Nephron (organoid): ENCODE measurements at regions not wholly inside any gene's neighbourhood (a gene's known extent, or its start where the extent isn't known, plus 50 kb on each side); places are given as distances from the start of the nearest gene placed in this dataset.
"Not testable (repeated sequence)": the region's sequence is repeated elsewhere in the genome, so short reads cannot be mapped to it uniquely, and the experiment has no call there.

Experiments used
- H3K27ac Mint-ChIP-seq, 3 experiments: 2 replicates each; pipeline ENCODE4 v1.8.0; 2020; ENCODE audit warnings: mixed read lengths in 3 of 3, mild to moderate bottlenecking in 2 of 3, moderate library complexity in 1 of 3
- H3K27me3 Mint-ChIP-seq: 2 replicates; pipeline ENCODE4 v1.8.0; 2021; ENCODE audit warnings: low read depth, mild to moderate bottlenecking, moderate library complexity, mixed read lengths
- H3K36me3 Mint-ChIP-seq: 2 replicates; pipeline ENCODE4 v1.8.0; 2020; ENCODE audit warnings: low read depth, mixed read lengths
- H3K4me1 Mint-ChIP-seq: 2 replicates; pipeline ENCODE4 v1.8.0; 2020; ENCODE audit warnings: mixed read lengths
- H3K4me3 Mint-ChIP-seq, 3 experiments: 2 replicates each; pipeline ENCODE4 v1.8.0; 2020; ENCODE audit warnings: mild to moderate bottlenecking in 3 of 3, mixed read lengths in 3 of 3, moderate library complexity in 2 of 3
- H3K9me3 Mint-ChIP-seq: 2 replicates; pipeline ENCODE4 v1.8.0; 2020; ENCODE audit warnings: mixed read lengths
- TF ChIP-seq, protein P1 (sequence below), 3 experiments: fragments of 200-600 bp; sonication (generic); IDR thresholded peaks; one replicate each; pipeline ENCODE4 v1.5.0; 2021; ENCODE audit warnings: antibody characterized with exemption in 3 of 3; ENCODE audit not compliant: unreplicated experiment in 3 of 3

DNA sequence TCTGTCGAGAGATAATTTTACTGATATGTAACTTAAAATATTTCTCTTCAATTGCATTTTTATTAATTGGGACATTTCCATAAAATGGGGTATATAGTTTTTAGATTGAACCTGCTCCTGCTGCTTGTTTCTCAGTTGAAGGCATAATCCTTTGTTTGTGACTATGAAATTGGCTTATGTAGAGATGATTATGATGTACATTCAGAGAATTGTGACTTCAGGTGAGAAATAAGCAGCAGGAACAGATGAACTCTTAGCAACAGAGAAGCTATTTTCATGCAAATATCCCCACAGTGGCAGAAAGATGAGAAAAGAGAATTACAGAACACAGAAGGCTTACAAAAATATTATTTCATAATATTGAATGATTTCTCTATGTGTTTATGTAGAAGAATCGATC, 1499.5 kb upstream of the ADGRL3 start:
- TF ChIP-seq, protein P1, sequence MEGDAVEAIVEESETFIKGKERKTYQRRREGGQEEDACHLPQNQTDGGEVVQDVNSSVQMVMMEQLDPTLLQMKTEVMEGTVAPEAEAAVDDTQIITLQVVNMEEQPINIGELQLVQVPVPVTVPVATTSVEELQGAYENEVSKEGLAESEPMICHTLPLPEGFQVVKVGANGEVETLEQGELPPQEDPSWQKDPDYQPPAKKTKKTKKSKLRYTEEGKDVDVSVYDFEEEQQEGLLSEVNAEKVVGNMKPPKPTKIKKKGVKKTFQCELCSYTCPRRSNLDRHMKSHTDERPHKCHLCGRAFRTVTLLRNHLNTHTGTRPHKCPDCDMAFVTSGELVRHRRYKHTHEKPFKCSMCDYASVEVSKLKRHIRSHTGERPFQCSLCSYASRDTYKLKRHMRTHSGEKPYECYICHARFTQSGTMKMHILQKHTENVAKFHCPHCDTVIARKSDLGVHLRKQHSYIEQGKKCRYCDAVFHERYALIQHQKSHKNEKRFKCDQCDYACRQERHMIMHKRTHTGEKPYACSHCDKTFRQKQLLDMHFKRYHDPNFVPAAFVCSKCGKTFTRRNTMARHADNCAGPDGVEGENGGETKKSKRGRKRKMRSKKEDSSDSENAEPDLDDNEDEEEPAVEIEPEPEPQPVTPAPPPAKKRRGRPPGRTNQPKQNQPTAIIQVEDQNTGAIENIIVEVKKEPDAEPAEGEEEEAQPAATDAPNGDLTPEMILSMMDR (IDR thresholded peaks at IDR 0.05; ENCODE audit: unreplicated experiment in 3 of 3): no peak
- H3K36me3 Mint-ChIP-seq: no peaks in the 10 kb centered on the region
- no peaks in the 10 kb centered on the region for H3K27me3 Mint-ChIP-seq
- no peak overlapping the region for H3K27ac Mint-ChIP-seq
- no peaks in the 10 kb centered on the region for H3K4me1 Mint-ChIP-seq
- no peak overlapping the region for H3K4me3 Mint-ChIP-seq
- H3K9me3 Mint-ChIP-seq: no peaks in the 10 kb centered on the region

DNA sequence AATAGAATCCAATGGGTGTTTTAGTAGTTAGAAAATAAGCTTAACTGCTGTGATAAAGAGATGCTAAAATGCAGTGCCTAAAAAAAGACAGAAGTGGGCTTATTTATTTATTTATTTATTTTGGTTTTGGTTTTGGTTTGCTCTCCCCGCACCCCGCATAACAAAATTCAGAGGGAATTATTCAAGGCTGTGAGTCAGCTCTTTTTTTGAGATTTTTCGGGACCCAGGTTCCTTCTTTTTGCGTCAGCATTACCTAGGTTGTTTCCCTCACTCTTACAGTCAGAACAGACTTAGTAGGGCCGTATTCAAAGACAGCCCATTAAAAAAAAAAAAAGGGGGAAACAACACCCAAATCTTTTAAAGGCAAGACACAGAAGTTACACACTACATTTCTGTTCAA, 1495.5 kb upstream of the ADGRL3 start:
- Mint-ChIP-seq H3K4me1 (no peaks in the 10 kb centered on the region), H3K36me3 (no peaks in the 10 kb centered on the region), H3K27me3 (no peaks in the 10 kb centered on the region), H3K27ac (no peak overlapping the region), H3K4me3 (no peak overlapping the region), H3K9me3 (no peaks in the 10 kb centered on the region)
- TF ChIP-seq, protein P1 (IDR thresholded peaks at IDR 0.05; ENCODE audit: unreplicated experiment in 3 of 3): no peak

DNA sequence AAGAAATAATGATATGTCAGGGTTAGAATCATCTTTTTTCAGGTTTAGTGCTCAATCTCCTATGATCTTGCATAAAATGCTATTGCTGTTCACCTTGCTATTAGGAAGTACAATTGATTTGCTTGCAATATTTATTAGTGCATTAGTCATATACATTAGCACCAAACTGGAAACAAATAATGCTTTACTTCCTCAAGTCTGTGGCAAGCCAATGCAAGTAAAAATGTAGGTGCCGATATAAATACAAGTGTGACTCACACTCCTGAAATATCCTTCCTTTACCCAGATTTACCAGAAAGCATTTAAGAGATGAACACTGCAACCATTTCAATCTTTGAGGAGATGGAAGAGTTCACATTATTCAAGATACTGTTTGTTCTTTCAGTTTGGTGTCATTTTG, 1487.7 kb upstream of the ADGRL3 start:
- Mint-ChIP-seq H3K27ac (no peak overlapping the region), H3K4me1 (no peaks in the 10 kb centered on the region), H3K27me3 (no peaks in the 10 kb centered on the region), H3K36me3 (no peaks in the 10 kb centered on the region), H3K4me3 (no peak overlapping the region), H3K9me3 (no peaks in the 10 kb centered on the region)
- TF ChIP-seq, protein P1 (IDR thresholded peaks at IDR 0.05; ENCODE audit: unreplicated experiment in 3 of 3): no peak

DNA sequence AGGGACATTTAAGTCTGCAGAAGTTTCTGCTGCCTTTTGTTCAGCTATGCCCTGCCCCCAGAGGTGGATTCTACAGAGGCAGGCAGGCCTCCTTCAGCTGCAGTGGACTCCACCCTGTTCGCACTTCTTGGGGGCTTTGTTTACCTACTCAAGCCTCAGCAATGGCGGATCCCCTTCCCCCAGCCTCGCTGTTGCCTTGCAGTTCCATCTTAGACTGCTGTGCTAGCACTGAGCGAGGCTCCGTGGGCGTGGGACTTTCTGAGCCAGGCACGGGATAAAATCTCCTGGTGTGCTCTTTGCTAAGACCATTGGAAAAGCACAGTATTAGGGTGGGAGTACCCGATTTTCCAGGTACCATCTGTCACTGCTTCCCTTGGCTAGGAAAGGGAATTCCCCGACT, 1475.8 kb upstream of the ADGRL3 start:
- H3K4me1 Mint-ChIP-seq, H3K27me3 Mint-ChIP-seq, H3K4me3 Mint-ChIP-seq, H3K36me3 Mint-ChIP-seq, H3K27ac Mint-ChIP-seq: not testable (repeated sequence)
- H3K9me3 Mint-ChIP-seq: peaks cover 25% of the 10 kb centered on the region

DNA sequence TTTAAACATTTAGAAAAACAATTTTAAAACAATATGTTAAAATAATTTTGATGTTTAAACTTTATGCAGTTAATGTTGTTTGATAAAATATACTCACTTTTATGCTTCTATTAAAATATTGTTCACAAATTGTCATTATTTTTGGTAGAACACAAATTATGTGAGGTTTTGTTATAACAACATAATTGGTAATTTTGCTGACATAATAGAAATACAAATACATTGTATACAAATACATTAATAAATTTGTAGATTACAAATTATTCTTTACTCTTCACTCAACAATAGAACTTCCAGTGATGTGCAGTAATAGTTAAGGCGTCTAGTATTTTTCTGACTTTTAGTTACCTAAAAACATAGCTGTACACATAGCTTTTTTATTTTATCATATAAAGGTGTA, 1472.4 kb upstream of the ADGRL3 start:
- H3K36me3 Mint-ChIP-seq: no peaks in the 10 kb centered on the region
- H3K27me3 Mint-ChIP-seq: no peaks in the 10 kb centered on the region
- peaks cover 12% of the 10 kb centered on the region for H3K9me3 Mint-ChIP-seq
- H3K4me1 Mint-ChIP-seq: no peaks in the 10 kb centered on the region
- no peak overlapping the region for H3K4me3 Mint-ChIP-seq
- H3K27ac Mint-ChIP-seq: no peak overlapping the region
- TF ChIP-seq, protein P1 (IDR thresholded peaks at IDR 0.05; ENCODE audit: unreplicated experiment in 3 of 3): no peak

DNA sequence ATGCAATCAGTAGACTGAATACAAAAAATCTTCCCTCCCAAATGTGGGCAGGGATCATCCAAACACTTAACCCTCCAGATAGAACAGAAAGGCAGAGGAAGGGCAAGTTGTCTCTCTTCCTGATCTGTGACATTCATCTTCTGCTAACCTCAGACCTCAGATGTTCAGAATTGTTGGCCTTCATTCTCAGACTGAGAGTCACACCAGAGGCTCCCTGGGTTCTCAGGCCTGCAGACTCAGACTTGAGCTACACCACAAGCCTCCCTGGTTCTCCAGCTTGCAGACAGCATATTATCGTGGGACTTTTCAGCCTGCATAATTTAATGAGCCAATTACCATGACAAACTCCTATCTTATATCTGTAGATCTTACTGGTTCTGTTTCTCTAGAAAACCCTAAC, 1471.6 kb upstream of the ADGRL3 start:
- H3K27ac Mint-ChIP-seq: no peak overlapping the region
- H3K36me3 Mint-ChIP-seq: no peaks in the 10 kb centered on the region
- no peaks in the 10 kb centered on the region for H3K4me1 Mint-ChIP-seq
- H3K9me3 Mint-ChIP-seq: peaks cover 8% of the 10 kb centered on the region
- H3K27me3 Mint-ChIP-seq: no peaks in the 10 kb centered on the region
- no peak overlapping the region for H3K4me3 Mint-ChIP-seq
- TF ChIP-seq, protein P1 (IDR thresholded peaks at IDR 0.05; ENCODE audit: unreplicated experiment in 3 of 3): no peak
